Ureter (tissue), 1 donor: ENCODE measurements at regions not wholly inside any gene's neighbourhood (a gene's known extent, or its start where the extent isn't known, plus 50 kb on each side); places are given as distances from the start of the nearest gene placed in this dataset.
"Not testable (repeated sequence)": the region's sequence is repeated elsewhere in the genome, so short reads cannot be mapped to it uniquely, and the experiment has no call there.

ENCODE experiments used
- DNase-seq: peaks from one replicate; pipeline ENCODE4 v3.0.0-alpha.2; 2020; ENCODE audit warnings: low spot score
- donor health status: DM: yes; HTN: yes; CAD: no.

DNA sequence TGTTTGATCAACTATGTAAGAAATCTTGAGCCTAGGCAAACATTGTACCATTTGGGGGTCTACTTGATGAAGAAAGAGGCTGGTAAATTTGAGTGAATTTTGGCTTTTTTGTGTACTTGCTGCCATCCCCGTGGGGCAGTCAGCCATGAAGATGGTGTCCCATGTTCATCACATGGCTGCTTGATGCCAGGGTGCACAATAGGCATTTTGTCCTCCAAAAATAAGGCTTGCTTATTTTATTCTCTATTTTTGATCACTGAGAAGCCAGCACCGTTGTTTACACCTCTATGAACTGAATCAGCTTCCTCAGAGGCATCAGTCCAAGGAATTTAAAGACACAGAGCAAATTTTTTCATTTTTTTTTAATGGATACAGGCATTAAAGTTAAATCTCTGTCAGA is 1195.7 kb downstream of the AMY1C start:
- no peak for DNase-seq

- DNase-seq: no peak
Measured at GRCh38 chr1:104946558-104947210, 1197.0 kb downstream of the AMY1C start.

DNA sequence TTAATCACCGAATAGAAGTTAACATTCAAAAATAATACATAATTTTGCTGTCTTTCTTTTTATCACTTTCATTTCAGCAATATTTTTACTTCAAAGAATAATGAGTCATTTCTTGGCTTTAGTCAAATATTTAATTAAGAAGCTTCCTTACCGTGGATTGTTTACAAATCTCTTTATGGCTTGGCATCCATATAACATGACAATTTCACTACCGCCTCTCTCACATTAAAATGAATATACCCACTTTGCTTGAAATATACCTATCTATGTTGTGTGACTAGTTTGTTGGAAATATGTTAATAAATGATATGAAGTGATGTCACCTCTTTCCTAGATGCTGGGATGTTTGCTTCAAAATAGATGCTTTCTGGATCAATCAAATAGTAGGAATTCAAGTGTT is 1203.9 kb downstream of the AMY1C start:
- DNase-seq: no peak

DNA sequence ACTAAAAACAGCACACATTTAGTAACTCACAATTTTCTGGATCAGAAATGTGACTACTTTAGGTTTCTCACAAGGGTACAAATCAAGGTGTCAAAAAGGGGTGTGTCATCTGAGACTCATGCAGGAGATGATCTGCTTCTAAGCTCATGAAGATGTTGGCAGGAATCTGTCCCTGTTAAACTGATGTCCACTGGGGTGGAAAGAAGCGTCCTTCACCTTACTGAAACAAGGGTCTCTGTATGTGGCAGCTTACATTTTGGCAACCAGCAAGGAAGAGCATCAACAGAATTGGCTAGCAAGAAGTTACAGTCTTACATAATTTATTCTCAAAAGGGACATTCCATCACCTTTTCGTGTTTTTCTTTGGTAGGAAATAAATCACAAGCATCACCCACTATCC is 1223.8 kb downstream of the AMY1C start:
- no peak for DNase-seq

DNA sequence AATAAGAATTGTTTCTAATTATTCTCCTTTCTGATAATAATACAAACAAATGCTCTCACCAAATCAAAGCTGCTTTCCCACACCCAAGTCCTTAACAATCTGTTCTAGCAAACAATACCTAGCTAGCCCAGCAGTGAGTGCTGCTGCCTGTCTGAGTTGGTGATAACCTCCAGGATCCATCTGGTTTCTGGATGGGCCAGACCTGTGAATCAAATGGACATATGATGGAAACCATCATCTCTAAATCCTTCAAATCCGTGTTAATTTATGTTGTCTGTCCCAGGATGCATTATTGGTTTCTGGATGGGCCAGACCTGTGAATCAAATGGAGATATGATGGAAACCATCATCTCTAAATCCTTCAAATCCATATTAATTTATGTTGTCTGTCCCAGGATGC is 1230.0 kb downstream of the AMY1C start:
- no peak for DNase-seq

GRCh38 chr1:104987210-104987609 is 1237.5 kb downstream of the AMY1C start:
- DNase-seq: no peak

GRCh38 chr1:104989012-104989411 is 1239.3 kb downstream of the AMY1C start:
- no peak for DNase-seq

- DNase-seq: no peak
Measured at GRCh38 chr1:104991702-104992101, 1242.0 kb downstream of the AMY1C start.

DNA sequence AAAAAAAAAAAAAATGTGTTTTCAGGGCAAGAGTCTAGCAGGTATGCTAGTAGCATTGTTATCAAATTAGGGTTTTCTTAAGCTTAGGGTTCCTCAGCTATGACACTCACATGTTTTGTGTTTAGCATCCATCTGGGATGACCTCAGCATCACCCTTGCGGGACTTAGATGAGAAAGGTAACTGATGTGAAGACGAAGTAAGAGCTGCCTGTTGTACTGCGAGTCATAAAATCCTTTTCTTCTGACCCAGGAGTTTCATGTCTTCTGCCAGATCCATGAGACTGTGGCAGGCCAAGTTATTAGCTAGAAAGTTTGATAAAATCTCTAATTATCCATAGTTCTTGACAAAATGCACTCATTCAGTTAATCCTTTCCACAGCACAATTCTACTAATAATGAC is 1251.1 kb downstream of the AMY1C start:
- no peak for DNase-seq

- DNase-seq: no peak
Measured at GRCh38 chr1:105004515-105004914, 1254.8 kb downstream of the AMY1C start.

DNA sequence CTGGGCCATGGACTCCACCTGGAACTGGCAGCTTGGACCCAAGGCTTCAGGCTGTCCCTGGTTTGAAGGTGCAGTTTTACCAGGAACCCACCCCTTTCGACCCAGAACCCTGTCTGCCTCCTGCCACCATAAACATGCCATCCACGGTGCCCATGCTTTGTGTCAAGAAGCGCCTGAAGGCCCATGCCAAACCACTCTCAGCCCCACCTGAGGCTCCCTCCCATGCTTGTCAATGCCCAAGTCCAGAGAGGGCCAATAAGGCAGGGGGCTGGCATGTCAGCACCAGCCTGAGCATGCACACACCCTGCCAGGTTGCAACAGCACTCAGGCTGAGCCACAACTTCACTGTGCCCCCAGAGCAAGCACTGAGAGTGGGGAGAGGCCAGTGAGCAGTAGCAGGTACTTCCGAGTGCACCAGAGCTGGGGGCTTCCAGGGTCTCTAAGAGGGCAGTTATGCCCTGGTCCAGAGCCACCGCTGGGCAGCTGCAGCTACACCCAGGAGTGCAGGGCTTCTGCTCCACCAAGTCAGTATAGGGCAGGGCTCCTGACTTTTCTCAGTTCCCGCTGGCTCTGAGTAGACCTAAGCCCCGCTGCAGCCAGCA is 1256.0 kb downstream of the AMY1C start:
- DNase-seq: no peak

DNA sequence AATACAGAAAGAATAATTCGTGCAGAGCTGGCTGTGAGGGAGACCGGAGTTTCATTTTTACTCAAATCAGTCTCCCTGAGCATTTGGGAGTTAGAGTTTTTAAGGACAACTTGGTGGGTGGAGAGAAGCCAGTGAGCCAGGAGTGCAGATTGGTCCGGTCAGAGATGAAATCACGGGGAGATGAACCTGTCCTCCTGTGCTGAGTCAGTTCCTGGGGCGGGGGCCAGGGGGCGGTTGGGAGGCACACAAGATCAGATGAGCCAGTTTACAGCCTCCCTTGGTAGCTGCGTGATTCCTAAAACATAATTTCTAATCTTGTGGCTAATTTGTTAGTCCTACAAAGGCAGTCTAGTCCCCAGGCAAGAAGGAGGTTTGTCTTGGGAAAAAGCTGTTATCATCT is 1267.9 kb downstream of the AMY1C start:
- DNase-seq: no peak

DNA sequence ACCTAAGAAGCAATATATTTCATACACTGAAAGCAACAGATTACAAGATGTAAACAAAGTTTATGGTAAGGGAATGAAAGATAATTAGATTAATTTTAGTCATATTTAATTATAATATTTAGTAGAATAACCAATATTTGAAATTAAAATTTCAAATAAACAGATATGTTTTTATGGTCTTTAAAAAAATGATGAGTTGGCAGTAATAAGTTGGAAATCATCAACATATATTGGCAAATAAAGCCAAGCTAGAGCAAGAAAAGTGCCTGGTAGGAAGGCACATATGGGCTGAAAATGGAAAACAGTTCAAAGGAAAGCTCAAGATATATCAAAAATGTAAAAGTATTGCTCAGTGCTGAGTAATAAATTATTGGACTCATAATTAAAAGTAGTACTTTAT is 1274.0 kb downstream of the AMY1C start:
- no peak for DNase-seq

- no peak for DNase-seq
Measured at GRCh38 chr1:105027838-105028471, 1278.3 kb downstream of the AMY1C start.

GRCh38 chr1:105072446-105072845 is 1322.7 kb downstream of the AMY1C start:
- no peak for DNase-seq

DNA sequence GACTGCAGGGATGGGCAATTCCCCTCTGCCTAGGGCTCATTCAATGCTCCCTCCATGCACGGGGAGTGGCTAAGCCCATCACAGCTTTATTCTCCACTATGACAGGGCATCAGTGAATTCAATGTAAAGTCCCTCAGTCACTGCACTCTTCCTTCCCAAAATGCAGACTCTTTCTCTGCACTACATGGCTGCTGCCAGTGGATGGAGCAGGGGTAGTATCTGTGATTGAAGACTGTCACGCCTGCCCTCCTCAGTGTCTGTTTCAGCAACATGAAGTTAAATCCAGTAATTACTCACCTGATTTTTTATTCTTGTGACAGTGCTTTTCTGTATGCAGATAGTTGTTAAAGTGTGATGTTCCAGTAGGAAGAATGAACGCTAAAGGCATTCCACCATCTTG is 1323.2 kb downstream of the AMY1C start:
- no peak for DNase-seq

DNA sequence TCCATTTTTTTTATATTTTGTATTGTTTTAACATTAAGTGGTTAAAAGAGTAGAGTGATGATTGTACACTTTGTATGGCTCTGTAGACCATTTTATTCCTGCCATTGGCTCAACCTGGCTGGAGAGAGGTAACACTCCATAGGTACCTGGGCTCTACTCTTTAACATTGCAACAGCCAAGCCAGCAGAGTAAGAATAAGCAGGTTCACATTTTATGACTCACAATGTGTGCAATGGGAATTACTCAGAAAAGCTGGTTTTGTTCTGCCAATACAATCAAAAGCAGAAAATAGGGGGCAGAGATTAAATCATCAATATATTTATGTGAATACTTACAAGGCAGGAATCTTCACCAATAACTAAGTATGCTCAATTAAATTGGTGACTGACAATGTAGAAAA is 1324.0 kb downstream of the AMY1C start:
- DNase-seq: no peak

GRCh38 chr1:105083611-105084010 is 1333.9 kb downstream of the AMY1C start:
- DNase-seq: no peak

DNA sequence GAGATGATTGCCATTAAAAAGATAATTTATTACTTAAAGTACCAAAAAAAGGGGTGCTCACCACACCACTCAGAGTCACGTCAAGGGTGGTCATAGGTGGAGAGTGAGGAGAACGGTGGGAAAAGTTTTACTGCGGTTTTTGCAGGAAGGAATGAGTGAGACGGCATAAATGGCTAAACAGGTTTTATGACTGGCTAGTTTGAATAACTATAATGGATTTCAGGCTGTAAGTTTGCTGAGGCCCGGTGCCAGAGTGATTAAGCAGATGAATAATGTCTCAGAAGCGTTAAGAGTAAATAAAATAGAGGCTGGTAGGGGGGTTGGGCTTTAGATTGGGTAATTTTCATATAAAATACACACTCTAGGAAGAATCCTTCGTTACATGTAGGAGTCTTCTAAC is 1337.8 kb downstream of the AMY1C start:
- DNase-seq: no peak

- DNase-seq: no peak
Measured at GRCh38 chr1:105088166-105088565, 1338.5 kb downstream of the AMY1C start.

DNA sequence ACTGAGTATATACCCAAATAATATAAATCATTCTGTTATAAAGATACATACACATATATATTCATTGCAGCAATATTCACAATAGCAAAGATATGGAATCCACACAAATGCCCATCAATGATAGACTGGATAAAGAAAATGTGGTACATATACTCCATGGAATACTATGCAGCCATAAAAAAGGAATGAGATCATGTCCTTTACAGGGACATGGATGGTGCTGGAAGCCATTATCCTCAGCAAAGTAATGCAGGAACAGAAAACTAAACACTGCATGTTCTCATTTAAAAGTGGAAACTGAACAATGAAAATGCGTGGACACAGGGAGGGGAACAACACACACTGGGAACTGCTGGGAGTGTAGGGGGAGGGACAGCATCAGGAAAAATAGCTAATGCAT is 1344.2 kb downstream of the AMY1C start:
- DNase-seq: not testable (repeated sequence)

DNA sequence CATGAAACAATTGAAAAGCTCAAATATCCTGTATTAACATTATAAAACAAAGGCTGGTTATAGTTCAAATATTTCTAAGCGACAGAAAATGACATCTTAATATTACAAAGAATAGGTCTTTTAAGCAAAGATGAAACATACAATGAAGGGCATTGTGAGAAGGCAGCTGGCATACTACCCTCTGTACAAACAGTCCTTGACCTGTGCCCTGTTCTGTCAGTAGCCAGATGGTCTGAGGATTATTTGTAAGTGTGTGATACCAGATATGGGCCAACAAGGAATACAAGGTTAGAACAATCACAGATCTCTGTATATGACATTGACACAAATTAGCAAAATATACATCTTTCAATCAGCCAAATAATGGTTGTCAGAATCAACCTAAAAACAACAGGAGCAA is 1350.4 kb downstream of the AMY1C start:
- DNase-seq: no peak

DNA sequence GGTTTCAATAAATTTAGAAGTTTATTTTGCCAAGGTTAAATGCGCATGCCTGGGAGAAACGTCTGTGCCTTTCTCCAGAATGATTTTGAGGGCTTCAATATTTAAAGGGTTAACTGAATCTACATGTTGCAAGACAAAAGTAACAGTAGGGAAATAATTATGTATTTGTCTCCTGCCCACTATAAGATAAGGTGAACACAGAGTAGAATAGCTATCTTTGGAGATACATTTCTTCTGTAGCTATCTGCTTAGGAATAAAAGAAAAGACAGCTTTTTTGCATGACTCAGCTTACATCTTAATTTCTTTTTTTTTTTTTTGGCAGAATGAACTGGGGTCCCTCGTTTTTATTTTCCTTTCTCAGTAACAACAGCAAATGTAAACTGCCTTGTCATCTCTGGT is 1351.6 kb downstream of the AMY1C start:
- no peak for DNase-seq

- no peak for DNase-seq
Measured at GRCh38 chr1:105102371-105102770, 1352.7 kb downstream of the AMY1C start.
